ENCODE measurements at regions not wholly inside any gene's neighbourhood (a gene's known extent, or its start where the extent isn't known, plus 50 kb on each side); places are given as distances from the start of the nearest gene placed in this dataset.

GRCh38 chr11:134740590-134741261, 328.7 kb upstream of the B3GAT1 start:
- TF ChIP-seq CTCF (IDR thresholded peaks at IDR 0.05; ENCODE audit: low read length) (no peak), EZH2 (IDR thresholded peaks at IDR 0.05; ENCODE audit: borderline replicate concordance, low read length) (no peak)

Data from OCI-LY1 (cell line).